Mesendoderm (in vitro differentiated cells): ENCODE measurements at regions not wholly inside any gene's neighbourhood (a gene's known extent, or its start where the extent isn't known, plus 50 kb on each side); places are given as distances from the start of the nearest gene placed in this dataset.
A peak's percentile ranks its signal among the peaks of the same experiment; 100 is the strongest.

ENCODE experiments used
- DNase-seq: peaks from one replicate; pipeline ENCODE4 v3.0.0; 2013
- H2AK5ac ChIP-seq: 2 replicates; pipeline ENCODE4 v1.6.1; 2013; ENCODE audit warnings: low read length, inconsistent platforms
- H2BK120ac ChIP-seq: 2 replicates; pipeline ENCODE4 v1.6.1; 2013; ENCODE audit warnings: low read depth, mild to moderate bottlenecking, low read length, moderate library complexity, mixed read lengths
- H2BK15ac ChIP-seq: replicated peaks from 2 replicates; pipeline ENCODE4 v1.6.1; 2013; ENCODE audit warnings: low read depth, mild to moderate bottlenecking, moderate library complexity
- H2BK5ac ChIP-seq: 2 replicates; pipeline ENCODE4 v1.6.1; 2013; ENCODE audit warnings: low read length, inconsistent platforms
- H3K18ac ChIP-seq: 2 replicates; pipeline ENCODE4 v1.6.1; 2013; ENCODE audit warnings: mild to moderate bottlenecking, low read length, mixed read lengths
- H3K23ac ChIP-seq: one replicate; pipeline ENCODE4 v1.6.1; 2013; ENCODE audit warnings: low read length
- H3K27ac ChIP-seq: 2 replicates; pipeline ENCODE4 v1.5.1; 2013; ENCODE audit warnings: low read depth, mild to moderate bottlenecking, inconsistent platforms, low read length, moderate library complexity
- H3K27me3 ChIP-seq: 2 replicates; pipeline ENCODE4 v1.6.1; 2013; ENCODE audit warnings: low read length, control low read depth, mild to moderate bottlenecking, inconsistent platforms; ENCODE audit not compliant: insufficient read depth, poor library complexity
- H3K36me3 ChIP-seq: 2 replicates; pipeline ENCODE4 v1.6.1; 2013; ENCODE audit warnings: low read length, inconsistent platforms; ENCODE audit not compliant: control insufficient read depth, insufficient read depth
- H3K4ac ChIP-seq: one replicate; pipeline ENCODE4 v1.6.1; 2013; ENCODE audit warnings: low read depth, mild to moderate bottlenecking, low read length, moderate library complexity
- H3K4me1 ChIP-seq: 2 replicates; pipeline ENCODE4 v1.6.1; 2013; ENCODE audit warnings: low read depth, low read length, inconsistent platforms; ENCODE audit not compliant: control insufficient read depth
- H3K4me2 ChIP-seq: 2 replicates; pipeline ENCODE4 v1.6.1; 2013; ENCODE audit warnings: low read length
- H3K4me3 ChIP-seq: 2 replicates; pipeline ENCODE4 v1.5.1; 2013; ENCODE audit warnings: mild to moderate bottlenecking, low read length
- H3K56ac ChIP-seq: one replicate; pipeline ENCODE4 v1.6.1; 2013; ENCODE audit warnings: low read length
- H3K79me1 ChIP-seq: 2 replicates; pipeline ENCODE4 v1.6.1; 2013; ENCODE audit warnings: low read length, inconsistent platforms
- H3K79me2 ChIP-seq: 2 replicates; pipeline ENCODE4 v1.6.1; 2013; ENCODE audit warnings: mild to moderate bottlenecking, low read length; ENCODE audit not compliant: control insufficient read depth, insufficient read depth
- H3K9ac ChIP-seq: 2 replicates; pipeline ENCODE4 v1.6.1; 2013; ENCODE audit warnings: low read length, inconsistent platforms
- H4K5ac ChIP-seq: one replicate; pipeline ENCODE4 v1.6.1; 2013; ENCODE audit warnings: low read length
- H4K8ac ChIP-seq: one replicate; pipeline ENCODE4 v1.6.1; 2013; ENCODE audit warnings: low read depth, mild to moderate bottlenecking, control low read depth, low read length, moderate library complexity
- WGBS: extraction: QIAGEN DNeasy Blood & Tissue Kit; methylation state at CpG from one replicate; pipeline ENCODE4 v1.1.7; 2013; ENCODE audit warnings: low lambda C conversion rate, missing lambda C conversion rate; ENCODE audit not compliant: insufficient coverage; ENCODE audit errors: extremely low coverage; 5-methylcytosine and 5-hydroxymethylcytosine counted together

GRCh38 chr9:81462801-81463200 lies 226.5 kb downstream of the TLE1 start:
- Histone ChIP-seq H3K23ac (no peak overlapping the region), H3K4me2 (no peak overlapping the region), H3K36me3 (no peaks in the 10 kb centered on the region), H2BK15ac (no peak overlapping the region), H3K4me3 (no peak overlapping the region), H3K79me1 (no peaks in the 10 kb centered on the region), H3K4ac (peak overlapping the region; percentile 55), H3K18ac (no peak overlapping the region), H3K9ac (no peak overlapping the region), H4K5ac (no peak overlapping the region), H2BK120ac (no peak overlapping the region), H3K27ac (no peak overlapping the region), H2BK5ac (no peak overlapping the region), H2AK5ac (no peak overlapping the region), H3K79me2 (no peaks in the 10 kb centered on the region), H3K56ac (no peak overlapping the region), H3K27me3 (no peaks in the 10 kb centered on the region), H4K8ac (no peak overlapping the region), H3K4me1 (no peaks in the 10 kb centered on the region)
- DNase-seq = no peak

DNA sequence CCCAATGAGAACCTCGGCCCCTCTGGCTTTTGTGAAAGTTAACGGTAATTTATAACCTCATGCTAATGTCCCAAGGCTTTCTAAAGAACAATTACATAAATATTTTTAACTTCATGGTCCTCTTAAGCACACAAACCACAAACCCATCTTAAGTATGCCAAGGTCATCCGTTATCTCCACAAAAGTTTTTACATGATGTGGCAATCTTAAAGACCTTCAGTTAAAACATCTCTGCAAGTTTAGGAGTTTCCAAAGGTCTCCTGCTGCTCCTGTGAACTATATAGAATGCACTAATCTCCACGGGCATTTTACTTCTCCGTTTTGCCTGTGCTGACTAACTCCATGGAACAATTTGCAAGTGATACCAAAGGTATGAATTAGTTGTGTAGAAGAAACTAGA lies 228.2 kb downstream of the TLE1 start:
- H3K56ac ChIP-seq = no peak overlapping the region
- H3K4me2 ChIP-seq = no peak overlapping the region
- H3K4me3 ChIP-seq = no peak overlapping the region
- no peak overlapping the region for H4K5ac ChIP-seq
- H4K8ac ChIP-seq = no peak overlapping the region
- H3K23ac ChIP-seq = no peak overlapping the region
- H3K9ac ChIP-seq = no peak overlapping the region
- no peak overlapping the region for H2AK5ac ChIP-seq
- H3K27ac ChIP-seq = no peak overlapping the region
- H3K18ac ChIP-seq = no peak overlapping the region
- no peaks in the 10 kb centered on the region for H3K27me3 ChIP-seq
- H3K4ac ChIP-seq = no peak overlapping the region
- no peak overlapping the region for H2BK120ac ChIP-seq
- peak; percentile 72 for DNase-seq
- no CpG with 5 or more reads among the region's 5 CpGs for WGBS
- no peak overlapping the region for H2BK15ac ChIP-seq
- H2BK5ac ChIP-seq = no peak overlapping the region
- H3K79me1 ChIP-seq = no peaks in the 10 kb centered on the region
- H3K4me1 ChIP-seq = no peaks in the 10 kb centered on the region
- H3K79me2 ChIP-seq = no peaks in the 10 kb centered on the region
- no peaks in the 10 kb centered on the region for H3K36me3 ChIP-seq

- no peak overlapping the region for H3K9ac ChIP-seq
- H3K27ac ChIP-seq = no peak overlapping the region
- no peak overlapping the region for H4K5ac ChIP-seq
- no peak overlapping the region for H3K4ac ChIP-seq
- H2BK5ac ChIP-seq = no peak overlapping the region
- no peak overlapping the region for H3K4me3 ChIP-seq
- H3K23ac ChIP-seq = no peak overlapping the region
- no peak overlapping the region for H2BK120ac ChIP-seq
- H2BK15ac ChIP-seq = no peak overlapping the region
- no CpG with 5 or more reads among the region's 1 CpG for WGBS
- no peak overlapping the region for H4K8ac ChIP-seq
- no peak overlapping the region for H2AK5ac ChIP-seq
- H3K79me1 ChIP-seq = no peaks in the 10 kb centered on the region
- H3K4me1 ChIP-seq = no peaks in the 10 kb centered on the region
- no peak overlapping the region for H3K56ac ChIP-seq
- DNase-seq = no peak
- H3K27me3 ChIP-seq = no peaks in the 10 kb centered on the region
- H3K4me2 ChIP-seq = no peak overlapping the region
- no peaks in the 10 kb centered on the region for H3K79me2 ChIP-seq
- H3K36me3 ChIP-seq = no peaks in the 10 kb centered on the region
- no peak overlapping the region for H3K18ac ChIP-seq
Observed at GRCh38 chr9:81460693-81461092, 228.7 kb downstream of the TLE1 start.

DNA sequence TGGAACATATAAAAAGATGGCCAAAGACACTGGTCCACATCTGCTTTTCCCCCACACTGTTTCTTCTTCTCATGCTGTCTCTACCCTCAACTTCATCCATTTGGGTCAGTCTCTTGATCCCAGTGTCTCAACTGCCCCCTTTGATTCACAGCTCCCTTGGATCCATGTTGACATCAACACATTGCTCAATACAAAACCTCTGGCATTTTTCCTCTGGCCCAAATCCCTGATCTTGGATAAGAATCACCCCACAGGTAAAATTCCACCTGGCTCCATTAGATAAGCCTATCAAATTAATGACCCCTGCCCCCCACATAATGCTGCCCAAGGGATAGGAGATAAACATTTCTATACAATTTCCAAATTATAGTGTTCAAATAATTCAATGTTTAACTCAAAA lies 229.8 kb downstream of the TLE1 start:
- H3K56ac ChIP-seq = no peak overlapping the region
- no peak overlapping the region for H4K5ac ChIP-seq
- H2BK5ac ChIP-seq = no peak overlapping the region
- H3K79me1 ChIP-seq = no peaks in the 10 kb centered on the region
- no peak overlapping the region for H3K9ac ChIP-seq
- no peak overlapping the region for H4K8ac ChIP-seq
- H3K18ac ChIP-seq = no peak overlapping the region
- no peaks in the 10 kb centered on the region for H3K36me3 ChIP-seq
- no peaks in the 10 kb centered on the region for H3K79me2 ChIP-seq
- no peak overlapping the region for H3K23ac ChIP-seq
- H3K4me3 ChIP-seq = no peak overlapping the region
- no peak for DNase-seq
- H2BK15ac ChIP-seq = no peak overlapping the region
- H3K27me3 ChIP-seq = no peaks in the 10 kb centered on the region
- no peak overlapping the region for H3K27ac ChIP-seq
- no peak overlapping the region for H2AK5ac ChIP-seq
- H3K4me1 ChIP-seq = no peaks in the 10 kb centered on the region
- H3K4ac ChIP-seq = no peak overlapping the region
- no peak overlapping the region for H3K4me2 ChIP-seq
- H2BK120ac ChIP-seq = no peak overlapping the region

- H3K79me1 ChIP-seq = no peaks in the 10 kb centered on the region
- no peak overlapping the region for H4K5ac ChIP-seq
- no peaks in the 10 kb centered on the region for H3K27me3 ChIP-seq
- no peak overlapping the region for H4K8ac ChIP-seq
- no peak overlapping the region for H2BK5ac ChIP-seq
- no peaks in the 10 kb centered on the region for H3K4me1 ChIP-seq
- DNase-seq = no peak
- WGBS = no CpG with 5 or more reads among the region's 2 CpGs
- H3K27ac ChIP-seq = no peak overlapping the region
- no peak overlapping the region for H3K18ac ChIP-seq
- H3K36me3 ChIP-seq = no peaks in the 10 kb centered on the region
- H2AK5ac ChIP-seq = no peak overlapping the region
- H3K56ac ChIP-seq = no peak overlapping the region
- no peak overlapping the region for H2BK120ac ChIP-seq
- H3K9ac ChIP-seq = no peak overlapping the region
- H3K4me3 ChIP-seq = no peak overlapping the region
- H3K4me2 ChIP-seq = no peak overlapping the region
- no peak overlapping the region for H2BK15ac ChIP-seq
- no peaks in the 10 kb centered on the region for H3K79me2 ChIP-seq
- no peak overlapping the region for H3K23ac ChIP-seq
- H3K4ac ChIP-seq = no peak overlapping the region
Observed at GRCh38 chr9:81456431-81457006, 232.8 kb downstream of the TLE1 start.

GRCh38 chr9:81455462-81456219 lies 233.7 kb downstream of the TLE1 start:
- Histone ChIP-seq H3K9ac (no peak overlapping the region), H3K4ac (no peak overlapping the region), H3K36me3 (no peaks in the 10 kb centered on the region), H3K18ac (no peak overlapping the region), H3K4me2 (no peak overlapping the region), H3K56ac (no peak overlapping the region), H4K8ac (no peak overlapping the region), H2AK5ac (no peak overlapping the region), H2BK120ac (no peak overlapping the region), H3K4me1 (no peaks in the 10 kb centered on the region), H3K27me3 (no peaks in the 10 kb centered on the region), H3K4me3 (no peak overlapping the region), H3K79me2 (no peaks in the 10 kb centered on the region), H2BK15ac (no peak overlapping the region), H3K79me1 (no peaks in the 10 kb centered on the region), H2BK5ac (no peak overlapping the region), H3K27ac (no peak overlapping the region), H4K5ac (no peak overlapping the region), H3K23ac (no peak overlapping the region)
- no peak for DNase-seq
- WGBS = no CpG with 5 or more reads among the region's 4 CpGs
